ENCODE measurements at regions not wholly inside any gene's neighbourhood (a gene's known extent, or its start where the extent isn't known, plus 50 kb on each side); places are given as distances from the start of the nearest gene placed in this dataset.
"Not testable (repeated sequence)": the region's sequence is repeated elsewhere in the genome, so short reads cannot be mapped to it uniquely, and the experiment has no call there.

DNA sequence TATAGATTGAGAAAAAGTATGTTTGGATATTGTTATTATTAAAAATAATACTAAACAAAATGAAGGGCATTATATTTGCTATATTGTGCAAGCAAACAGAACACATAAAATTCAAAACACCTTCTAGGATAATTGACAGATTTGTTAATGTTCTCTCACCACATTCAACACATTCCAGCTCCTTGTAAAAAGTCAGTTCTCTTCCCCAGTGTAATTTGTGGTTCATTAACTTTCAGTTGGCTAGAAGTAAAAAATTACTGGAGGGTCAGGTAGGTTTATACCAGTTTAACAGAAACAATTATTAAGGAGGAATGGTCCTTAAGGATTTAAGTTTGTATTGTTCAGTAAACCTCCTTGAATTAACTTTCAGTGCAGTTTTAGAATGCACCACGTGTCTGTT lies 1235.3 kb upstream of the ADGRL2 start:
- no peak for DNase-seq

DNA sequence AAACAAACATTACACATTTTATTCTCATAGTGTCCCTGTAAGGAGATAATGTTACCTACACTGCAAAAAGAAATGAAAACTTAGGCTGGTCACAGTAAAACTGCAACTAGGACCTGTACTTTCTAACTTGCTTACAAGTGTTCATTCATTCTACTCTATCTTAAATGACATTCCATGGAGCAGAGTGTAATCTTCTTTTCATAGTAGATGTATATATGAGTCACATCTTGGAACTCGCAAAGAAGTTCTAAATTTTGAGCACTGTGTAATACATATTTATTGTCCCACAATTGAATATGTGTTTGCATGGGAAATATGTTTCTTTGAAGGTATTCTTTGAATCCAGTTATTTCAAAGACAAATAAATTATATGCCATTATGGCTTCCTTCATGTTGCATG lies 1258.5 kb upstream of the ADGRL2 start:
- no peak for DNase-seq

DNA sequence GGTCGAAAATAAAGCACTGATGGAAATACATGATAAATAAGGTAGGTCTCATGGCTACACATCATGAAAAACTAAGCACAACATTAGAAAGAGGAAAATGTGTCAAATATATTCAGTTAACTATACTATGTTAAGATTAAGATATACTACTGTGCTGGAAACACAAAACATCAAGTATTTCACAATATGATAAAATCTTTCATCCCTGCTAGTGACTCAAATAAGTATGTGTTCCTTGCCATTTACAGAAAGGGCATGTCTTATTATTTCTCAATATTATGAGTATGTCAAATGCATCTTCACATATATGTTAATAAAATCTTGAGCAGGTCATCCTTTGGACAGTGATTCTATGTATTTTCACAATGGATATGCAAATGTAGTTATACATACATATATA lies 1260.1 kb upstream of the ADGRL2 start:
- DNase-seq, result no peak

DNA sequence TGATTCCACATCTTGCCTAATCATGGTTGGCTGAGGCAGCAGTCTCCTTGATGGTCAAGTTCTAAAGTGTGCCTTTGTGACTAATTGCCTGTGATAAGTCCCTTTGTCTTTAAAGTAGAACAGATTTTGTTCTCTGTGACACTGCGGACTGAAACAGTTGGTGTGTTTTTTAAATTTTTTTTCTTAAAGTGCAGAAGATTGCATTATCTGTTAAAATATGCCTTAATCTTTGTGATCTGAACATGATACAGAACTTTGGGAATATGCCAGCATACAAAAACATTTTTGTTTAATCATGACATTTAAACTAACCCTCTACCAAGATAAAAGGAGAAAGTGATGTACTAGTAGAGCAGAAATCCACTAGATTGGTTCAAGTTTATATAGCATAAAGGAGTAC lies 1260.6 kb upstream of the ADGRL2 start:
- DNase-seq, result no peak

DNA sequence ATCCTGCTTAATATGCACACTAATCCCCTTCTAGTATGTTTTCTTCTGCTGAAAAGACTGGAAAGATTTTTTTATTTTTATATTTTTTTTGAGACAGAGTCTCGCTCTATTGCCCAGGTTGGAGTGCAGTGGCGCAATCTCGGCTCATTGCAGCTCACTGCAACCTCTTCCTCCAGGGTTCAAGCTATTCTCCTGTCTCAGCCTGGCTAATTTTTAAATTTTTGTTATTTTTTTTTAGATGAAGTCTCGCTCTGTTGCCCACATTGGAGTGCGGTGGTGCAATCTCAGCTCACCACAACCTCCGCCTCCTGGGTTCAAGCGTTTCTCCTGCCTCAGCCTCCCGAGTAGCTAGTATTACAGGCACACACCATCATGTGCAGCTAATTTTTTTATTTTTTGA lies 1261.4 kb upstream of the ADGRL2 start:
- not testable (repeated sequence) for DNase-seq

DNA sequence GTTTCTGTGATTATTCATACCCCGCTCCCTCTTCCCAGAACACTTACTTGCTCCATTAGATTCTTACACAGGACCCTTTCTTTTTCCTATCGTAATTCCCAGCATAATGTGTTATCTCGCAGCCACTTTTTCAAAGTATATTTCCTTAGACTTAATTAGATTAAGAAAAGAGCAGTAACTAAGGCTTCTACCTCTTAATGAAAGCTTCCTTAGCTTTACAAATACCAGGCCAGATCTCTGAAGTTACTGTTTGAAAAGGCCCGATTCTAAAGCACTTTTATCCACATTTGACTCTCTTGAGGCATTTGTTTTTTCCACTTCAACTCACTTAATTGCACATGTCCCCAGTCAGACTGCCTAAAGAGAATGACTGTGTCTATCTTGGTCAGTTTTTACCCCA lies 1264.3 kb upstream of the ADGRL2 start:
- DNase-seq, result no peak

DNA sequence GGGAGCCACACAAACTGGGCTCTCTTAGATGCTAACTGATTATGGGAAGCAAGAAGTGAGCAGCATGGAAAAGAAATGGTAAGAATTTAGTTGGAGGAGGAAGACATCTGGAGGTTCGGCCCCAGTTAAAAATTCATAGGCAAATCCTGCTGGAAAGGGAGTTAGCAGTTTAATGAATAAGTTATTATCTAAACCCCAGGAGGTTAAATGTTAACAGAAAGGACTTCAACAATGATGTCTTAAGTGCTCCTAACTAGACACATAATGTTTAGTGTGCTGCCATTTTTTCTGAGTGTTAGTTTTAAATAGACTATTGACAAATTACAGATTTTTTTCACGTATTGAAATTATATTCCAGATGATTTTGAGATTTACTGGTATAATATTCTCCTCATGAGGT lies 1265.3 kb upstream of the ADGRL2 start:
- no peak for DNase-seq

DNA sequence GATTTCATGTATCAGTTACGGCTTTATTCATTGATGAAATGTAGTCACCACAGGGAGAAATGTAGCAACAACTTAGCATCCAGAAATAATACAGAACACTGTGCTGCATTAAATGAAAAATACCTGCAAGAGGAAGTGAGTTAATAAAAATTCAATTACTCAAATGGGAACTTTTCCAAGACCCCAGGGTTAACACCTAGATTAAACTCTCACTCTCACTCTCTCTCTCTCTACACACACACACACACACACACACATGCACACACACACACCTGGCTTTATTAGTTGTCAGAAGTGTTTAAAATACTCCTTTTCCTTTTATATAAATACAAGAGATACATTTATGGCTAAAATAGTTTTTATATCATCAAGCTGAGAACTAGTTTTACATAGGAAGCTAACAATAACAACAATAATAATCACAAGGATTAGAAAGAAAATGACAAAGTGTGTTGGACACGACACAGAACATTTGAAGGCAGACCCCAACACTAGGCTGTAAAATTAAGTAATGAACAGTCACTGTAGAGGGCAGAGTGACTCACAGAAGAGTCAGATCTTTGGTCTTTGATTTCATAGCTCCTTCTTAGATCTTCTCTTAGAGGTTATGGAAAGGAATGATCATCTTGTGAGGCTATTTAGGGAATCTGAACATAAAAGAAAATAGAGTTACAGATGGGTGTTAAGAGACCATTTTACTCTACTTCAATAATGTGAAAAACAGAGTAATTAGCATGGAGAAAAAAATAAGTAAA lies 1266.0 kb upstream of the ADGRL2 start:
- no peak for DNase-seq

DNA sequence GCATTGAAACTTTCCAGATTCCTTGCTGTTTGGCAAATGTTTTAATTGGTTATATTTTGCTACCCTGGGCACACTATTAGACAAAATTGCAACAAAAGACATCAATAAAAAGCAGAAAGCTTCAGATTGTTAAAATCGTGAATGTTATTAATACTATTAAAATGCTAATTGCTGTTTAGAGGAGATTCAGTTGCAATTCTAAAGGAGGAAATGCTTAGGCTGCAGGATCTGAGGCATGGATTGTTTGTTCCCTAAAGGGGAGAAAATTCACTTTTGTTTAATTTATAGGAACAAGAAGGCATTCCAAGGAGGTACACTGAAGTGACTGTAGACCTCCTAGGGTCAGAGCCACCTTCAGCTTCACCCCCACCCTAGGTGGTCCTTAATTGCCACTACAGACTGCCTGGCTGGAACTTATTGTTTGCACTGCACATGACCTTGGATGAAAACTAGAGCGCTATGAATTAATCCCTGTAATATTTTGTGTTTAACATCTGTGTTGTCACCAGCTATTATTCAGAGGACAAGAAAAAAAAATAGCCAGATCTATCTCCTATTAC lies 1266.9 kb upstream of the ADGRL2 start:
- no peak for DNase-seq

DNA sequence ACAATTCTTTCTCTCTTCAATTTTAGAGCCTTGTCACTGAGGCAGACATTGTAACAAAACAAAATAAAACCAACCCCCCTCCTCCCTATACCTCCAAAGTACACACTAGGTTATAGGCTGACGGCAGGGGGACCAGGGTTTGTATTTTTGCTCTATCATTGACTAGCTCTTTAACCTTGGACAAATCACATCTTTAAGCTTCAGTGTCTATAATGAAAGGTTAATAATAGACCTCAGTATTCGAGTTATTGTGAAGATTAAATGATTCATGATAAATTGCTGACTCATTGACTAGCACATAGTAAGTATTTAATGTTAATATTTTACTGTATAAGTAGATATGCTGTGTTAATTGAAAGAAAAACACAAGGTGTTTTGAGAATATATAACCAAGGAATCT lies 1267.6 kb upstream of the ADGRL2 start:
- no peak for DNase-seq

DNA sequence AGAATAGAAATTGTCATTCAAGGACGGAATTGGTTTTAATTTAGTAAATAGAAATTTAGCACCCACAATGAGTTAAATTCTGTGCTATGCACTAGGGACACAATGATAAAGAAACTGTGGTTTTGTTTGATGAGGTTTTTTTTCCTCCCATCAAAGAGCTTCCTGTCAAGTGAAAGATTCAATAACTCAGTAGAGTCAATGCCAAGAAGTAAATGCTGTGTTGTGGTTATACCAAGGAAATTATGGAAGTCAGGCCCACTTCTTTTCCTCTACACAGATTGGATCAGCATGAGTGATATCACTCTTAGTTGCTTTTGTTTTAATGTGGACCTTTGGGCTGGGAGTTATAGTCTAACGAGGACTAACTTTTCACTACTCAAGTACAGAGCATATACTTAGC lies 1269.6 kb upstream of the ADGRL2 start:
- DNase-seq, result no peak

DNA sequence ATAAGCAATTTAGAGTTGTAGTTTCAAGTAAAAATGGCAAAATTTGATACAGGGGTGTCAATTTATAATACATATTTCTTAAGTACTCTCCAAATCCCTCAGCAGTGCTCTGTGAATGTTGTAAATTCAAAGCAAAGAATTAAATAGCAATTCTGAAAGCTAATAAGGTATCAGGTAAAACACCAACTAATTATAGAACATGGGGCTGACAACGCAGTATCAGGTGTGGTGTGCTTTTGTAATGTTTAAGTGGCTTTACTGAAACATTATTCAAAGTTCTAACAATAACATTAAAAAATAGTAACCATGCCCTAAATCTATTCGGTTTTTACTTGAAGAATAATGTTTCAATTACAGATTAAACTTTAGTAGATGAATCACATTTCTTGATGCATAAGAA lies 1271.2 kb upstream of the ADGRL2 start:
- no peak for DNase-seq

DNA sequence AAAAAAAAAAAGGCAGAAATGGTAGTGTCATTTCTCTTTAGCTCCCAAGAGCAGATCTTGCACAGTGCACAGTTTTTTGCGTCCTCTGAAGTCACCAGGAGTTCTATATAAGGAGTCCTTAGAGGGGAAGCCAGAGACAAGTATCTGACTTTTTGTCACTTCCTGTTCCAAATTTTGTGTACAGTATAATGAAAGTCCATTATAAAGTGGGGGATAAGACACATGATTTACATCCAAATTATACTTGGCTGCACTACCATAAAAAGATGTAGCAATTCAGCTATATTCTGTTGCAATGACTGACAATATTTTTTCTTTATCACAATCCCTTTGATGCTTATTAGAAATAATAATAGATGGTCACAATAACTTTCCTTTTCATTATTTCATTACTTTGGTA lies 1276.9 kb upstream of the ADGRL2 start:
- no peak for DNase-seq

DNA sequence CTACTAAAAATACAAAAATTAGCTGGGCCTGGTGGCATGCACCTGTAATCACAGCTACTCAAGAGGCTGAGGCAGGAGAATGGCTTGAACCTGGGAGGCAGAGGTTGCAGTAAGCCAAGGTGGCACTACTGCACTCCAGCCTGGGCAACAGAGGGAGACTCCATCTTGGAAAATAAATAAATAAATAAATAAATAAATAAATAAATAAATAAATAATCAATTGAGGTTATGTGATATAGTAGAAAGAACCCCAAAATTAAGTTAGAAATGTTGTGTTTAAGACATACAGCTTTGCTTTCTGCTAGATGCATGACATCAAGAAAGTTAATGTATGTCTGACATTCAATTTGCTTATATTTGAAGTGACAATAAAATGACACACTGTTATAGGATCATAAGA lies 1277.7 kb upstream of the ADGRL2 start:
- DNase-seq, result not testable (repeated sequence)

DNA sequence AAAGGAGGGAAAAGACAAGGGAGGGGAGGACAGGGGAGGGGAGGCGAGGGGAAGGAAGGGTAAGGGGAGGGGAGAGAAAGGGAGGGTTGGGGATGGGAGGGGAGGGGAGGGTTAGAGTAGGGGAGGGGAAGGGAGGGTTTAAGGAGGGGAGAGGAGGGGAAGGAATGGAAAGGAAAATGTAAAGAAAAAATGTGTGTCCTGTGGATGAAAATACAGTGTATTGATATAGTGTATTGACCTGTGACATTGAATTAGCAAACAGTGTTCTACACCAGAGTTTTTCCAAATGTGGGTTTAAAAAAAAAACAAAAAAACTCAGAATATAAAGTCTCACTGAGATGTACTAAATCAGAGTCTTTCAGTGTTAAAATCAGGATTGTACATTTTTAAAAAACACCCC lies 1279.8 kb upstream of the ADGRL2 start:
- DNase-seq, result no peak

DNA sequence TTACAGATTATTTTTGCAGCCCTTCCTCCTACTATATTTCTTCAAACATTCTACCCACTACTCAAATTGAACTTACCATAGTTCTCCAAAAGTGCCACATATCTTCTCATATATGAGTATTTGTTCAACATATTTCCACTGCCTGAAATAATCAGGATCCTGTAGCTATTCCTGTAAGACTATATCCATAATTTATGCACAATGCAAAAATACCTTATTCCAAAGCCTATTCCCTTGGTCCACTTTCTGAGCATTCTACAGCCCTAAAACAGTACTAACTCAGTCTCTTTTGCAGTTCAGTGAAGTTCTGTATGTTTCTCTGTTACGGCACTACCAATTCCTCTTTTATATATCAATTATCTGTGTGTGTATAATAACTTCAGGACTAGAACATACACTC lies 1283.7 kb upstream of the ADGRL2 start:
- no peak for DNase-seq

DNA sequence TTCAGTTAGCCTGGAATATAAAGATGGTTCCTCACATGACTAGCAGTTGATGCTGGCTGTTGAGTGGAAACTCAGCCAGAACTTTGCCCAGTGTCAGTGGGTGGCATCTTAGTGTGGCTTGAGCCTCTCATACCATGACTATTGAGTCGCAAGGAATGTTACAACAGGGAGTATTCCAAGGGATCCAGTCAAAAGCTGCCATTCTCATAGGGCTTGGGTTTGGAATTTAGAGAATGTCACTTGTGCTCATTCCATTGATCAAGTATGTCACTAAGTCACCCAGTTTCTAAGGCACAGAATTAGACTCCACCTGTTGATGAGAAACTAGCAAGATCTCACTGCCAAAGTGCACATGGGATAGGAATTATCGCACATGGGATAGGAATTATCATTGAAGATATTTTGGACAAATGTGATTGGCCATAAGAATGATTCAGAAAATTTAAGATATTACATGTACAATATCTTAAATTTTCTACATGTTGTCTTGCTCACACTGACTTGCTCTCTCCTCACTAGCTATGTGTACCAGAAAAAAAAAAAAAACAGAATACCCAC lies 1290.7 kb upstream of the ADGRL2 start:
- no peak for DNase-seq

DNA sequence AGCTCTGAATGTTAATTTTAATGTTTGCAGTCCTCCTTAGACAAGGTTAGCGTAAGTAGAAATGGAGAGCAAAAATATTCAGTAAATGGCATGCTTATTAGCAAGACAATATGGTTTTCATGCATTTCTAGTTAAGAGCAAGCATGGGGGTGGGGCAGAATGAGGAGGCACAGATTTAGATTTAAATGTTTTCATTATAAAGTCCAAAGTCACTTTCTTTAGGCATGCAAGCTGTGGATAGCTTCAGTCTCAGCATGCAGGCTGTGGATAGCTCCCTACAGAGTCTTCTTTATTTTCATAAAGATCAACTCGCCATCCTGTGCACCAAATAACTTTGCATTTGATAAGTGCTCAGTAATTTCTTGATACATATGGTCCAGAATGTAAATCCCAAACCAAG lies 1294.5 kb upstream of the ADGRL2 start:
- DNase-seq, result no peak

DNA sequence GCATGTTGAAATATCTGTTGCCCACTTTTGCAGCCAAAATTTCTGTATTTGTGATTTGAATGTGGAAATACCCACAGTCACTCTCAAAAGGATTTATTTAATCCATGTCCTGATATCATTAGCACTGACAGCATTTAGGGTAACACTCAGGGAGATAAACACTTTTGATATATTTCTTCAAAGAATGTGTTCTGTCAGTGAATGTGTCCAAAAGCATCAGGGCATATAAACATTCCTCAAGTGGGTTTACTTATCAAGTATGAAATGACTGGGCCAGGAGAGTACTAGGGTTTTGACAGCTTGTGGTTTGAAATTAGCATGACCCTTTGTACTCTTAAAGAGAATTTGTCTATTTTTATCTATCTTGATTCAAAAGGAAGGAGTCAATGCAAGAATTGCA lies 1302.1 kb upstream of the ADGRL2 start:
- no peak for DNase-seq

DNA sequence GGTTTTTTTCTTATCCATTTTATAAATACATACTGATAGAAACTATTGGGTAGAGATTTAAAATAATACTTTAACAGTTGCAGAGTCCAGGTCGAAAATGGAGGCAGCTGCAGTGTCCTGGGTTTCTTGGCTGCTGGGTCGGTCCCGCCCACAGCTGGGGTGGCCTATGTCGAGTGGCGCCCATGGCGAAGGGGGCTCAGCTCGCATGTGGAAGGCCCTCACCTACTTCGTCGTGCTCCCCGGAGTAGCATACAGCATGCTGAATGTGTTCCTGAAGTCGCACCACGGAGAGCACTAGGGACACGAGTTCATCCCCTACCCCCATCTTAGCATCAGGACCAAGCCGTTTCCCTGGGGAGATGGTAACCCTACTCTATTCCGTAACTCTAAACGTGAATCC lies 1304.9 kb upstream of the ADGRL2 start:
- no peak for DNase-seq

DNA sequence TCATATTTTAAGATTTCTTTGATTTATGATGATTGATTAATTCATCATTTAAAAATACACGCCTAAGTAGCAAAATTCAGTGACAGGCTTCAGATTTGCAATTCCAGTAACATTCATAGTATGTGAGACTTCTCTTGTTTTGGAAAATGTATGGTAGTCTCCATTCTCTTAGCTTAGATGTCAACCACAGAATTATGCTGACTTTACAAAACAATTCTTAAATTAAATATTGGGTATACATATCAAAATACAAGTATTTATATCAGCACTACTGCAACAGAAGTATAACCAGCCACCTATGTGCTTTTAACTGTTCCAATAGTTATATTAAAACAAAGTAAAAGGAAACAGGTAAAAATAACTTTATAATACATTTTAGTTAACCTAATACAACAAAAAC lies 1328.6 kb upstream of the ADGRL2 start:
- no peak for DNase-seq

DNA sequence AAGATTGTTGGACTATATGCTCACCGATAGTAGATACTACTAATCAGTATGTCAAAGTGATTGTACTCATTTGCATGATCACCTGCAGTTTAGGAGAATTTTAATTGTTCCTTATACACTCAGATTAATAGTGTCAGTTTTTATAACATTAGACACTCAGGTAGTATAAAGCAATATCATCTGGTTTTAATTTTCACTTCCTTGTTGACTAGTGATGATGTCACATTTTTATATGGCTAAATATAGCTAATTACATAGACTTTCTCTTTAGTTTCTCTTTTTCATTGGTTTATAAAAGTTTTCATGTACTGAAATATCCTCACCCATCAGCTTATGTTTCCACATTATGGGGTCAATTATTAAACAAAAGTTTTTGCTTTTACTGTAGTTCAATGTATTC lies 1332.4 kb upstream of the ADGRL2 start:
- no peak for DNase-seq

DNA sequence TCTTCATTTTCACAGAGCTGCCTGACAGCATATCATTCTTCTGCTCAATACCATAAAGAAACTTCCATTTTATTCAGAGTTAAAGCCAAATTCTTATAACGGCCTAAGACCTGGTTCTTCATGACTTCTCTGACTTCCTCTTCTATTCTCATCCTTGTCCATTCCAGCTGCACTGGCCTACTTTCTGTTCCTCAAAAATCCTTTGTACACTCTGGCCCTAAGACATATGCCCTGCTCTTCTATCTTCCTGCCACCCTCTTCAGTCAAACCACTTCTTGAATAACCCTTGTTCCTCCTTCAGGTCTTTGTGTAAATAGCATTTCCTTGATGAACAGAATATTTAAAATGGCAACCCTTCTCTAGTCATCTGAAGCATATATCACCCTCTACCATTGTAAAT lies 1338.7 kb upstream of the ADGRL2 start:
- no peak for DNase-seq

DNA sequence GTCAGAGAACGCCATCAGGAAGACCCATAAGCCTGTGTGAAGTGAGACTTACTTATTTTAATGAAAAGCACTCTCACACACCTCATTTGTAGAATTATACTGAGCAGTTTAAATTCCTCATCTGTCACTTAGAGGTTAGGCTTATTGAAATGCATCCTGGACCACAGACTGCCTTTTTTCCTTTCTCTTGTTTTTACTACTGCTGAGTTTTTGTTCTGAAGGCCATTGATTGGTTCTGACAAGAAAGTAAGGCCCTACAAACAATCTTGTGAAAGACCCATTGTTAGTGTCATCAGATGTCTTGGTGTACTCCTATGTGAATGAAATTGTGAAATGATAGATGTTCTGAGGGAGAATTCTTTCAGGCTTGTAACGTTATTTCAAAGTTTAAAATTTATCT lies 1343.3 kb upstream of the ADGRL2 start:
- DNase-seq, result no peak

DNA sequence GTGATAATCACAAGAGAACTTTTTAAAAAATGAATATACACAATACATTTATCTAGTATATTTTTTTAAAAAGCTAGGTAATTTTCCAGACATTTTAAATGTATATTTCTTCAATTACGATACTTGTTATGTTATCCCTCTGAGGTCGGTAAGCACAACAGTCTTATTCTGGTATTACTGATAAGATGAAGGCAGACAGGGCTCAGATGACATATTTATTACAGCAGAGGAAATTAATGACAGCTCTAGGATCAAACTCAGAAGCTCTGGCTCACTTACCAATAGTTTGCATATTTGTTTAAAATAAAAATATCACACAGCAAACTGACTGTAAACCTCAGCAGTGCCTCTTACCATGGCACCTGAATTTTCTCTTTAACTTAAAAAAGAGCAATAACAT lies 1347.0 kb upstream of the ADGRL2 start:
- DNase-seq, result no peak
